SK-N-SH (cell line): ENCODE measurements at regions not wholly inside any gene's neighbourhood (a gene's known extent, or its start where the extent isn't known, plus 50 kb on each side); places are given as distances from the start of the nearest gene placed in this dataset.

Source experiments
- CTCF ChIA-PET: fragments of 300-600, 350-600 bp; formaldehyde crosslinking; extraction: SDS; loops from one replicate; lab custom pipeline; 2021; lab: Yijun Ruan, JAX
- POLR2A ChIA-PET: fragments of 350-600 bp; sonication (Branson Sonifier 250); formaldehyde crosslinking; extraction: SDS; loops from one replicate; lab custom pipeline; 2020; ENCODE audit warnings: antibody characterized with exemption, inconsistent platforms; lab: Yijun Ruan, JAX
- DNase-seq: peaks from one replicate; pipeline ENCODE4 v3.0.0; 2012
- H2AFZ ChIP-seq: fragments of 200-600 bp; sonication (generic); 2 replicates; pipeline ENCODE4 v1.8.1; 2016; ENCODE audit warnings: antibody characterized with exemption, mild to moderate bottlenecking, low read depth
- H3F3A ChIP-seq: fragments of 200-600 bp; sonication (generic); replicated peaks from 2 replicates; pipeline ENCODE3; 2016; ENCODE audit warnings: antibody characterized with exemption, mild to moderate bottlenecking; ENCODE audit not compliant: insufficient read depth
- H3K27ac ChIP-seq, 2 experiments: fragments of 200-500 bp in 1 of 2; fragments of 200-600 bp in 1 of 2; sonication (Bioruptor generic) in 1 of 2; sonication (generic), shearing (Covaris generic) in 1 of 2; 2 replicates each; pipeline versions ENCODE4 v1.5.1 to v1.6.1; 2014 to 2016; ENCODE audit warnings: low read depth in 2 of 2, inconsistent platforms in 1 of 2, low read length in 1 of 2, mild to moderate bottlenecking in 1 of 2, mixed read lengths in 1 of 2
- H3K27me3 ChIP-seq: fragments of 200-600 bp; sonication (generic), shearing (Covaris generic); 2 replicates; pipeline ENCODE4 v1.6.1; 2016; ENCODE audit warnings: mixed run types; ENCODE audit not compliant: insufficient read depth
- H3K36me3 ChIP-seq, 2 experiments: fragments of 200-500 bp in 1 of 2; fragments of 200-600 bp in 1 of 2; sonication (Bioruptor generic) in 1 of 2; sonication (generic) in 1 of 2; replicated peaks in 1 of 2; 2 replicates each; pipeline versions ENCODE3 to v1.5.1; 2014 to 2016; ENCODE audit warnings: low read length in 1 of 2, mild to moderate bottlenecking in 1 of 2; ENCODE audit not compliant: insufficient read depth in 2 of 2, control insufficient read depth in 1 of 2
- H3K4me1 ChIP-seq, 2 experiments: fragments of 200-500 bp in 1 of 2; fragments of 200-600 bp in 1 of 2; sonication (Bioruptor generic) in 1 of 2; sonication (generic), shearing (Covaris generic) in 1 of 2; 2 replicates each; pipeline versions ENCODE4 v1.5.1 to v1.6.1; 2014 to 2016; ENCODE audit warnings: low read depth in 1 of 2, low read length in 1 of 2, mixed run types in 1 of 2; ENCODE audit not compliant: insufficient read depth in 2 of 2, control insufficient read depth in 1 of 2
- H3K4me2 ChIP-seq: fragments of 200-600 bp; sonication (generic), shearing (Covaris generic); 2 replicates; pipeline ENCODE4 v1.6.1; 2017; ENCODE audit warnings: mixed run types
- H3K4me3 ChIP-seq, 2 experiments: fragments of 200-500 bp in 1 of 2; fragments of 200-600 bp in 1 of 2; sonication (Bioruptor generic) in 1 of 2; sonication (generic), shearing (Covaris generic) in 1 of 2; 2 replicates each; pipeline versions ENCODE4 v1.5.1 to v1.8.1; 2014 to 2016; ENCODE audit warnings: low read depth in 2 of 2, inconsistent platforms in 1 of 2, low read length in 1 of 2, mild to moderate bottlenecking in 1 of 2, mixed read lengths in 1 of 2, moderate library complexity in 1 of 2
- H3K79me2 ChIP-seq: fragments of 200-600 bp; sonication (generic); 2 replicates; pipeline ENCODE4 v1.8.1; 2017; ENCODE audit warnings: mild to moderate bottlenecking; ENCODE audit not compliant: insufficient read depth
- H3K9ac ChIP-seq: fragments of 200-600 bp; sonication (generic); 2 replicates; pipeline ENCODE4 v1.6.1; 2017; ENCODE audit warnings: mixed run types
- H3K9me2 ChIP-seq: fragments of 200-600 bp; sonication (generic); 2 replicates; pipeline ENCODE4 v1.6.1; 2017; ENCODE audit warnings: mixed run types
- H3K9me3 ChIP-seq: fragments of 200-600 bp; sonication (generic); 2 replicates; pipeline ENCODE4 v1.6.1; 2017; ENCODE audit warnings: mixed run types, mild to moderate bottlenecking, moderate library complexity
- H4K20me1 ChIP-seq: fragments of 200-600 bp; sonication (generic); 2 replicates; pipeline ENCODE4 v1.6.1; 2017; ENCODE audit warnings: mild to moderate bottlenecking, mixed run types; ENCODE audit not compliant: insufficient read depth
- CHD2 ChIP-seq: fragments of 150-350 bp; IDR thresholded peaks from 2 replicates; pipeline ENCODE4 v1.6.1; 2018; ENCODE audit warnings: low read length; ENCODE audit not compliant: partially characterized antibody
- CTCF ChIP-seq: fragments of 200-600 bp; sonication (generic); IDR thresholded peaks from 2 replicates; pipeline ENCODE4 v1.6.1; 2017; ENCODE audit warnings: antibody characterized with exemption, mild to moderate bottlenecking, moderate library complexity
- ELF1 ChIP-seq: IDR thresholded peaks from 2 replicates; pipeline ENCODE4 v1.4.0; 2012
- EP300 ChIP-seq, 2 experiments: IDR thresholded peaks; 2 replicates each; pipeline versions ENCODE4 v1.4.0 to v1.6.1; 2012; ENCODE audit warnings: borderline replicate concordance in 1 of 2, low read depth in 1 of 2, low read length in 1 of 2
- FOSL2 ChIP-seq: IDR thresholded peaks from 2 replicates; pipeline ENCODE4 v1.4.0; 2012; ENCODE audit warnings: low read depth, mild to moderate bottlenecking, moderate library complexity, borderline replicate concordance
- FOXJ3 ChIP-seq: sonication (generic); formaldehyde crosslinking; IDR thresholded peaks from 2 replicates; pipeline ENCODE4 v1.5.1; 2020; ENCODE audit warnings: mild to moderate bottlenecking, missing genetic modification reagents
- FOXM1 ChIP-seq: IDR thresholded peaks from 2 replicates; pipeline ENCODE4 v1.4.0; 2012; ENCODE audit warnings: low read depth, mild to moderate bottlenecking
- GABPA ChIP-seq: IDR thresholded peaks from 2 replicates; pipeline ENCODE4 v1.4.0; 2012; ENCODE audit warnings: low read depth, mild to moderate bottlenecking
- GATA2 ChIP-seq: sonication (generic); formaldehyde crosslinking; IDR thresholded peaks from 2 replicates; pipeline ENCODE4 v1.5.0; 2020; ENCODE audit warnings: mild to moderate bottlenecking, missing genetic modification reagents
- JUND ChIP-seq: IDR thresholded peaks from 2 replicates; pipeline ENCODE4 v1.4.0; 2012
- MAX ChIP-seq: IDR thresholded peaks from 2 replicates; pipeline ENCODE4 v1.4.0; 2012; ENCODE audit warnings: low read depth
- MEF2A ChIP-seq: IDR thresholded peaks from 2 replicates; pipeline ENCODE4 v1.4.0; 2012; ENCODE audit warnings: low read depth, borderline replicate concordance
- MXI1 ChIP-seq: IDR thresholded peaks from 2 replicates; pipeline ENCODE4 v1.6.1; 2012; ENCODE audit warnings: mild to moderate bottlenecking, low read depth, low read length, improper control_type of control experiment
- NFIC ChIP-seq: IDR thresholded peaks from 2 replicates; pipeline ENCODE4 v1.4.0; 2012; ENCODE audit warnings: borderline replicate concordance
- PBX3 ChIP-seq: IDR thresholded peaks from 2 replicates; pipeline ENCODE4; 2012
- POLR2AphosphoS5 ChIP-seq: IDR thresholded peaks from 2 replicates; pipeline ENCODE4 v1.6.1; 2012; ENCODE audit warnings: low read depth, low read length
- RAD21 ChIP-seq: IDR thresholded peaks from 2 replicates; pipeline ENCODE4 v1.6.1; 2012; ENCODE audit warnings: mild to moderate bottlenecking, low read length
- RCOR1 ChIP-seq: fragments of 150-350 bp; IDR thresholded peaks from 2 replicates; pipeline ENCODE4 v1.6.1; 2017; ENCODE audit warnings: antibody characterized with exemption, low read length
- REST ChIP-seq: IDR thresholded peaks from 2 replicates; pipeline ENCODE4 v1.6.1; 2012; ENCODE audit warnings: mild to moderate bottlenecking, low read depth, low read length, moderate library complexity
- RFX5 ChIP-seq: IDR thresholded peaks from 2 replicates; pipeline ENCODE4 v1.6.1; 2012; ENCODE audit warnings: mild to moderate bottlenecking, improper control_type of control experiment, low read length
- RXRA ChIP-seq: IDR thresholded peaks from 2 replicates; pipeline ENCODE4 v1.4.0; 2012; ENCODE audit warnings: low read depth, mild to moderate bottlenecking, borderline replicate concordance
- SIN3A ChIP-seq: IDR thresholded peaks from 2 replicates; pipeline ENCODE4 v1.6.1; 2012; ENCODE audit warnings: low read depth, mild to moderate bottlenecking, low read length, moderate library complexity, borderline replicate concordance
- SMC3 ChIP-seq: IDR thresholded peaks from 2 replicates; pipeline ENCODE4 v1.6.1; 2012; ENCODE audit warnings: low read depth, low read length, improper control_type of control experiment
- TAF1 ChIP-seq: IDR thresholded peaks from 2 replicates; pipeline ENCODE4 v1.6.1; 2012; ENCODE audit warnings: low read depth, mild to moderate bottlenecking, low read length, moderate library complexity, borderline replicate concordance
- TCF12 ChIP-seq: IDR thresholded peaks from 2 replicates; pipeline ENCODE4 v1.4.0; 2012
- TEAD4 ChIP-seq: IDR thresholded peaks from 2 replicates; pipeline ENCODE4 v1.4.0; 2012; ENCODE audit warnings: mild to moderate bottlenecking, borderline replicate concordance; ENCODE audit not compliant: insufficient read depth
- USF1 ChIP-seq: IDR thresholded peaks from 2 replicates; pipeline ENCODE4 v1.4.0; 2012; ENCODE audit warnings: low read depth, borderline replicate concordance
- USF2 ChIP-seq: fragments of 150-350 bp; IDR thresholded peaks from 2 replicates; pipeline ENCODE4 v1.6.1; 2017; ENCODE audit warnings: antibody characterized with exemption, low read length, low read depth, borderline replicate concordance
- YY1 ChIP-seq: IDR thresholded peaks from 2 replicates; pipeline ENCODE4 v1.4.0; 2012; ENCODE audit warnings: low read depth, mild to moderate bottlenecking
- WGBS: methylation state at CpG from one replicate; pipeline ENCODE4 v1.1.6; 2017; ENCODE audit warnings: low lambda C conversion rate; 5-methylcytosine and 5-hydroxymethylcytosine counted together

GRCh38 chr16:64469351-64469750 lies 652.5 kb downstream of the CDH11 start:
- H3K79me2 ChIP-seq = no peaks in the 10 kb centered on the region
- WGBS = 21% methylated on average over 1 of the region's 1 CpG
- H3K4me1 ChIP-seq = peaks cover 2 to 4% of the 10 kb centered on the region in 2 experiments; a peak in 2 of 4 replicates
- H2AFZ ChIP-seq = no peak overlapping the region
- no peaks in the 10 kb centered on the region for H3K9me3 ChIP-seq
- H3K27me3 ChIP-seq = no peaks in the 10 kb centered on the region
- H3K36me3 ChIP-seq = no peaks in the 10 kb centered on the region
- peak overlapping the region in 1 of 2 experiments; percentile 84; a peak in 1 of 4 replicates for H3K27ac ChIP-seq
- ChIA-PET POLR2A (no interaction called here), CTCF (interaction anchor here (1.0 to 1.4 kb wide), 2 partner anchors 13 to 305 kb away, joined by 3 read pairs; no protein-coding TSS in a partner anchor)
- no peaks in the 10 kb centered on the region for H4K20me1 ChIP-seq
- H3K4me2 ChIP-seq = no peak overlapping the region
- H3F3A ChIP-seq = no peaks in the 10 kb centered on the region
- no peak overlapping the region for H3K9ac ChIP-seq
- no peak for DNase-seq
- no peak overlapping the region for H3K4me3 ChIP-seq
- no peaks in the 10 kb centered on the region for H3K9me2 ChIP-seq
- no peak for TF ChIP-seq RXRA
- TF ChIP-seq MAX = no peak
- TF ChIP-seq USF1 = no peak
- no peak for TF ChIP-seq NFIC
- peak in 1 of 2 experiments; percentile 77; a peak in 2 of 4 replicates for TF ChIP-seq EP300 (IDR thresholded peaks at IDR 0.05; ENCODE audit: borderline replicate concordance in 1 of 2, low read depth in 1 of 2, low read length in 1 of 2)
- TF ChIP-seq RAD21 = no peak
- 0 out of 2 replicates have a peak, but pooled peaks have one; percentile 28 for TF ChIP-seq PBX3
- no peak for TF ChIP-seq CTCF
- no peak for TF ChIP-seq TEAD4
- no peak for TF ChIP-seq REST
- TF ChIP-seq RCOR1 = 0 out of 2 replicates have a peak, but pooled peaks have one; percentile 26
- no peak for TF ChIP-seq MEF2A
- TF ChIP-seq ELF1 = no peak
- TF ChIP-seq TAF1 = no peak
- TF ChIP-seq FOXM1 = no peak
- no peak for TF ChIP-seq FOXJ3
- TF ChIP-seq CHD2 = no peak
- TF ChIP-seq MXI1 = no peak
- TF ChIP-seq FOSL2 = no peak
- no peak for TF ChIP-seq POLR2AphosphoS5
- no peak for TF ChIP-seq GATA2 (CRISPR knock-in tag)
- peak; percentile 65 for TF ChIP-seq TCF12
- TF ChIP-seq GABPA = no peak
- TF ChIP-seq USF2 = no peak
- peak; percentile 16; the same call in 1 of the 2 replicates for TF ChIP-seq JUND
- no peak for TF ChIP-seq YY1
- no peak for TF ChIP-seq RFX5
- no peak for TF ChIP-seq SMC3
- TF ChIP-seq SIN3A = no peak
